ENCODE measurements at regions not wholly inside any gene's neighbourhood (a gene's known extent, or its start where the extent isn't known, plus 50 kb on each side); places are given as distances from the start of the nearest gene placed in this dataset.

GRCh38 chr1:113199760-113200455 is 126.9 kb downstream of the LRIG2 start:
- TF ChIP-seq CTCF (IDR thresholded peaks at IDR 0.05; ENCODE audit: low read length) (no peak), EZH2 (IDR thresholded peaks at IDR 0.05; ENCODE audit: borderline replicate concordance, low read length) (no peak)

Data from OCI-LY1 (cell line).